HUES6 (cell line): ENCODE measurements at regions not wholly inside any gene's neighbourhood (a gene's known extent, or its start where the extent isn't known, plus 50 kb on each side); places are given as distances from the start of the nearest gene placed in this dataset.

Experiments
- H3K27ac ChIP-seq: 2 replicates; pipeline ENCODE4 v1.7.0; 2013; ENCODE audit warnings: low read depth, mild to moderate bottlenecking, low read length, inconsistent platforms
- H3K27me3 ChIP-seq: 2 replicates; pipeline ENCODE4 v1.6.1; 2013; ENCODE audit warnings: low read length; ENCODE audit not compliant: control insufficient read depth, insufficient read depth
- H3K36me3 ChIP-seq: 2 replicates; pipeline ENCODE4 v1.6.1; 2013; ENCODE audit warnings: low read length; ENCODE audit not compliant: control insufficient read depth, insufficient read depth
- H3K4me1 ChIP-seq: 2 replicates; pipeline ENCODE4 v1.6.1; 2013; ENCODE audit warnings: low read length; ENCODE audit not compliant: control insufficient read depth, insufficient read depth
- H3K4me3 ChIP-seq: 2 replicates; pipeline ENCODE4 v1.5.1; 2013; ENCODE audit warnings: low read depth, low read length
- H3K9ac ChIP-seq: one replicate; pipeline ENCODE4 v1.6.1; 2013; ENCODE audit warnings: mild to moderate bottlenecking, low read length
- H3K9me3 ChIP-seq: 2 replicates; pipeline ENCODE4 v1.6.1; 2013; ENCODE audit warnings: low read depth, low read length; ENCODE audit not compliant: control insufficient read depth, insufficient read depth

DNA sequence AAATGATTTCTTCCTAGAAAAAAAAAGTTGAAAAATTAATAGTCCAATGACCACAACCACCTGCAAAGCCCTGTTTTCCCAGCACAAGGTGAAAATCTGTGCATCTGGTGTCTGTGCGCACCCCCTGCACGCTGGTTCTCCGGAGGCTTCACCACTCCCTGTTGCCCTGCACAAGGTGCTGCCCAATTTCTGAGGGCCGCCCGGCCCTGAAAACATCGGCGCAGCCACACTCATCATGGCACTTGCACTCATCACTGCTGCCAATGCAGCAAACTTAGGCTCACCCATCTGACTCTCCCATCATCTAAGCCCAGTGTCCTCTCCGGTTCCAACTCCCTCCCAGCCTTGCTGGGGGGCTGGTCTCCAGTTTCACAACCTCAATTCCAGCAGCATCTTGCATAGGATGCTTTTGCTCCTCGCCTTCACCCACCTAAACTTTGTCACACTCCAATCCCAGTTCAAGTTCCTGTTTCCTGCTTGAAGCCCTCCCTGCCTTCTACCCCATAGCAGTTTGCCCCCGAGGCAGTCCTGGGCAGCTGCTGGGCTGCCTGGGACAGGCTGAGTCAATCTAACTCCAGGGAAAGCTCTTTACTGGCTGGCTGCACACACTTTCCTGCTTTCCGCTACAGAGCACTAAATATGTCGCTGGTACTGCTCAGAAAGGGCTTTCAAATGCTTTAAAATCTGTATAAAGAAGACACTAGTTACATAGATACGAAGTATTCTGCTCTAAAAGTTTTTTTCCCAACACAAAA lies 522.5 kb upstream of the ID2 start:
- H3K27ac ChIP-seq: no peak overlapping the region
- peaks cover 7% of the 10 kb centered on the region for H3K9me3 ChIP-seq
- no peaks in the 10 kb centered on the region for H3K36me3 ChIP-seq
- no peak overlapping the region for H3K4me3 ChIP-seq
- no peak overlapping the region for H3K9ac ChIP-seq
- peaks cover 22% of the 10 kb centered on the region for H3K4me1 ChIP-seq
- no peaks in the 10 kb centered on the region for H3K27me3 ChIP-seq

- H3K4me1 ChIP-seq: peaks cover 22% of the 10 kb centered on the region
- no peaks in the 10 kb centered on the region for H3K27me3 ChIP-seq
- no peak overlapping the region for H3K4me3 ChIP-seq
- H3K9ac ChIP-seq: no peak overlapping the region
- H3K36me3 ChIP-seq: no peaks in the 10 kb centered on the region
- no peak overlapping the region for H3K27ac ChIP-seq
- peaks cover 7% of the 10 kb centered on the region for H3K9me3 ChIP-seq
Measured at GRCh38 chr2:8159966-8160603, 521.8 kb upstream of the ID2 start.

DNA sequence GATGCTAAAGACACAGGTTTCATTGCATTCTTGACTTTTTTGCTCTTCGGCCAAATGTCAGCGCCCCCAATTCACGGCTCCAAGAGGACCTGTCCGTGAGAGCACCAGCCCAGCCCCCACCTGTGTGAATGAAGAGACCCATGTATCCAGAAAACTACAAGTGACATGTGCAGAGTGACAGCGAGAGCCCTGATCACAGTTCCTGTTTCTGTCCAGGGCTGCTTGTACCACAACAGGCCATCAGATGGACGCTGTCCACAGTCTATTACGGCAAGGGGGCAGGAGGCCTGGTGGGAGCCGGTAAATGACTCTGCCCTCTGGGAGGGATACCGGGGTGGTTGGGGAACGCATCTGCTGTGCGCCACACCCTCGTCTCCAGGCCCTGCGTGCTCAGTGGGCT lies 520.9 kb upstream of the ID2 start:
- H3K4me1 ChIP-seq: peaks cover 22% of the 10 kb centered on the region
- H3K9ac ChIP-seq: no peak overlapping the region
- H3K27ac ChIP-seq: no peak overlapping the region
- no peak overlapping the region for H3K4me3 ChIP-seq
- H3K27me3 ChIP-seq: no peaks in the 10 kb centered on the region
- peaks cover 7% of the 10 kb centered on the region for H3K9me3 ChIP-seq
- H3K36me3 ChIP-seq: no peaks in the 10 kb centered on the region

- no peak overlapping the region for H3K9ac ChIP-seq
- H3K9me3 ChIP-seq: no peaks in the 10 kb centered on the region
- no peaks in the 10 kb centered on the region for H3K36me3 ChIP-seq
- no peaks in the 10 kb centered on the region for H3K27me3 ChIP-seq
- H3K4me3 ChIP-seq: no peak overlapping the region
- peaks cover 22% of the 10 kb centered on the region for H3K4me1 ChIP-seq
- H3K27ac ChIP-seq: no peak overlapping the region
Measured at GRCh38 chr2:8162552-8162951, 519.3 kb upstream of the ID2 start.

GRCh38 chr2:8165550-8165949 lies 516.3 kb upstream of the ID2 start:
- H3K36me3 ChIP-seq: no peaks in the 10 kb centered on the region
- no peaks in the 10 kb centered on the region for H3K9me3 ChIP-seq
- no peaks in the 10 kb centered on the region for H3K27me3 ChIP-seq
- no peak overlapping the region for H3K9ac ChIP-seq
- no peak overlapping the region for H3K27ac ChIP-seq
- 0 out of 2 replicates have a peak, but pooled peaks cover 2% of the 10 kb centered on the region for H3K4me1 ChIP-seq
- no peak overlapping the region for H3K4me3 ChIP-seq

- Histone ChIP-seq H3K27ac (no peak overlapping the region), H3K9me3 (no peaks in the 10 kb centered on the region), H3K9ac (no peak overlapping the region), H3K27me3 (no peaks in the 10 kb centered on the region), H3K4me3 (no peak overlapping the region), H3K4me1 (no peaks in the 10 kb centered on the region), H3K36me3 (no peaks in the 10 kb centered on the region)
Measured at GRCh38 chr2:8168022-8168717, 513.7 kb upstream of the ID2 start.

DNA sequence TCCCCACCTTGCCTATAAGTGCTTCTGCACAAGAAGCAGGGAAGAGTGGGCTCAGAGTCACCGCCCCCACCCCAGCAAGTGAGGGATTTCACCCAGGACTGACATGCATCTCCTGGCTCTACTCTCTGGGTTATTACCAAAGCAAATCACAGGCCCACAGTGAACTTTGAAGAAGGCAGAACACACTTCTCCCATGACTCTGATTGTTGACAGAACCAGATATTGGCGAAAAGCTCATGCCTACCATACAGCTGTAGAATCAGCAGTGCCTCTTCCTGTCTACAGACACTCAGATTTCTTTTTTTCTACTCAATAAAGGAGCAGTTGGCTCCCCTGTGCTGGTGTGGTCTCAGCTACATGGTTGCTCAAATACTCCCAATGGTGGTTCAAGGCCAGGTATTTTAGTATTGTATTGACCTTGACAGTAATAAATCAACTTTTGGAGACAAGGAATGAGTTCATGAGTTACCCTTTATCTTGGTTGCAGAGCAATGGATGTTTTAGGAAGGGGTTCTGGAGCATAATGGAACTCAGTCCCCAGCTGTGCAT lies 512.9 kb upstream of the ID2 start:
- Histone ChIP-seq H3K9ac (no peak overlapping the region), H3K4me3 (no peak overlapping the region), H3K27ac (no peak overlapping the region), H3K27me3 (no peaks in the 10 kb centered on the region), H3K9me3 (no peaks in the 10 kb centered on the region), H3K4me1 (no peaks in the 10 kb centered on the region), H3K36me3 (no peaks in the 10 kb centered on the region)

DNA sequence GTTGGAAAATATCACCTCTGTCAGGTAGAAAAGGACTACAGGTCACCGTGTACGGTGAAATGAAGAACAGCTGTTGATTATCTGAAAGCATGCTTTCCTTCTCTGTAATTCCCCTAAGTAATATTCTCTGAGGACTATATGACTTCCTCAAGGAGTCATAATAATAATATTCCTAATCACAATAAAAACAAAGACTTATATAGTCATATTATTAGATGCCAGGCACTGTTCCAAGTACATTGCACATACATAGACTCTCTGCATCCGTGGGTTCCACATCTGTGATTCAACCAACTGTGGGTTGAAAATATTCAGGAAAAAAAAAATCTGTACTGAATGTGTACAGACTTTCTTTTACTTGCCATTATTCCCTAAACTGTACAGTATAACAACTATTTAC lies 512.4 kb upstream of the ID2 start:
- H3K4me3 ChIP-seq: no peak overlapping the region
- no peaks in the 10 kb centered on the region for H3K36me3 ChIP-seq
- no peaks in the 10 kb centered on the region for H3K4me1 ChIP-seq
- no peaks in the 10 kb centered on the region for H3K27me3 ChIP-seq
- no peak overlapping the region for H3K27ac ChIP-seq
- H3K9ac ChIP-seq: no peak overlapping the region
- no peaks in the 10 kb centered on the region for H3K9me3 ChIP-seq

GRCh38 chr2:8170552-8171327 lies 511.1 kb upstream of the ID2 start:
- no peaks in the 10 kb centered on the region for H3K27me3 ChIP-seq
- no peaks in the 10 kb centered on the region for H3K36me3 ChIP-seq
- no peaks in the 10 kb centered on the region for H3K4me1 ChIP-seq
- H3K9me3 ChIP-seq: no peaks in the 10 kb centered on the region
- H3K27ac ChIP-seq: no peak overlapping the region
- no peak overlapping the region for H3K4me3 ChIP-seq
- H3K9ac ChIP-seq: no peak overlapping the region

- no peaks in the 10 kb centered on the region for H3K9me3 ChIP-seq
- no peak overlapping the region for H3K4me3 ChIP-seq
- no peaks in the 10 kb centered on the region for H3K36me3 ChIP-seq
- no peak overlapping the region for H3K9ac ChIP-seq
- H3K27me3 ChIP-seq: no peaks in the 10 kb centered on the region
- H3K4me1 ChIP-seq: no peaks in the 10 kb centered on the region
- H3K27ac ChIP-seq: no peak overlapping the region
Measured at GRCh38 chr2:8171608-8172007, 510.2 kb upstream of the ID2 start.
